ENCODE measurements at regions not wholly inside any gene's neighbourhood (a gene's known extent, or its start where the extent isn't known, plus 50 kb on each side); places are given as distances from the start of the nearest gene placed in this dataset.

DNA sequence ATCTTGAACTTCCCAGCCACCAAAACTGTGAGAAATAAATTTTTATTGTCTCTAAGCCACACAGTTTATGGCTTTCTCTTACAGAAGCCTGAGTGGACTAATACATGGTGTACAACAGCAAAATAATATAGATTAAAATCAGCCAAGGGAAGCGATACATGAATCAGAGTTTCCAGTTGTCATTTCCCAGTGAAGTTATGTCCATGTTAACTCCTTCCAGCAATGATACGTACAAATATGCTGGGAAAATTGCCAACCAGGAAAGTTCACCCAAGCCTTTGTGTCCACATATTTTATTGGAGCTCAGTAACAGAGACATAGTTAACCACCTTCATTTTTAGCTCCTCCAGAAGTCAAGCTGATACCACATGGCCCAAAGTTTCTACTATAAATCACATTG lies 280.9 kb upstream of the KCNMB2 start:
- CTCF ChIA-PET = no interaction called here
- H3K4me3 ChIP-seq (ENCODE audit: low read depth, low read length) = no peak overlapping the region
- POLR2A ChIA-PET = no interaction called here
- peak; percentile 29 for DNase-seq (ENCODE audit: low read depth, low spot score)
- TF ChIP-seq, protein P1, sequence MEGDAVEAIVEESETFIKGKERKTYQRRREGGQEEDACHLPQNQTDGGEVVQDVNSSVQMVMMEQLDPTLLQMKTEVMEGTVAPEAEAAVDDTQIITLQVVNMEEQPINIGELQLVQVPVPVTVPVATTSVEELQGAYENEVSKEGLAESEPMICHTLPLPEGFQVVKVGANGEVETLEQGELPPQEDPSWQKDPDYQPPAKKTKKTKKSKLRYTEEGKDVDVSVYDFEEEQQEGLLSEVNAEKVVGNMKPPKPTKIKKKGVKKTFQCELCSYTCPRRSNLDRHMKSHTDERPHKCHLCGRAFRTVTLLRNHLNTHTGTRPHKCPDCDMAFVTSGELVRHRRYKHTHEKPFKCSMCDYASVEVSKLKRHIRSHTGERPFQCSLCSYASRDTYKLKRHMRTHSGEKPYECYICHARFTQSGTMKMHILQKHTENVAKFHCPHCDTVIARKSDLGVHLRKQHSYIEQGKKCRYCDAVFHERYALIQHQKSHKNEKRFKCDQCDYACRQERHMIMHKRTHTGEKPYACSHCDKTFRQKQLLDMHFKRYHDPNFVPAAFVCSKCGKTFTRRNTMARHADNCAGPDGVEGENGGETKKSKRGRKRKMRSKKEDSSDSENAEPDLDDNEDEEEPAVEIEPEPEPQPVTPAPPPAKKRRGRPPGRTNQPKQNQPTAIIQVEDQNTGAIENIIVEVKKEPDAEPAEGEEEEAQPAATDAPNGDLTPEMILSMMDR (IDR thresholded peaks at IDR 0.05; ENCODE audit: insufficient read depth, low read length, missing control alignments) = no peak

DNA sequence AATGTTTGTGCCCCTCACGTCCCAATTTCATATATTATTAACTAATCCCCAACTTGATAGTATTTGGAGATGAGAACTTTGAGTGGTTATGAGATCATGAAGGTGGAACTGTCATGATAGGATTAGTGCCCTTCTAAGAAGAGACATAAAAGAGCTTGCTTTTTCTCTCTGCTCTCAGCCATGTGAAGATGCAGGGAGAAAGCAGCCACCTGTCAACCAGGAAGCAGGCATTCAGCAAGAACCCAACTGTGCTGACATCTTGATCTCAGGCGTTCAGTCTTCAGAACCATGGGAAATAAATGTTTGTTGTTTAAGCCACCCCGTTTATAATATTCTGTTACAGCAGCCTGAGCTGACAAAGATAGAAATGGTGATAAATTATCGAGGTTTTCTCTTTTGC lies 278.7 kb upstream of the KCNMB2 start:
- no peak for DNase-seq (ENCODE audit: low read depth, low spot score)
- POLR2A ChIA-PET = no interaction called here
- CTCF ChIA-PET = no interaction called here
- H3K4me3 ChIP-seq (ENCODE audit: low read depth, low read length) = no peak overlapping the region
- TF ChIP-seq, protein P1 (IDR thresholded peaks at IDR 0.05; ENCODE audit: insufficient read depth, low read length, missing control alignments) = no peak

DNA sequence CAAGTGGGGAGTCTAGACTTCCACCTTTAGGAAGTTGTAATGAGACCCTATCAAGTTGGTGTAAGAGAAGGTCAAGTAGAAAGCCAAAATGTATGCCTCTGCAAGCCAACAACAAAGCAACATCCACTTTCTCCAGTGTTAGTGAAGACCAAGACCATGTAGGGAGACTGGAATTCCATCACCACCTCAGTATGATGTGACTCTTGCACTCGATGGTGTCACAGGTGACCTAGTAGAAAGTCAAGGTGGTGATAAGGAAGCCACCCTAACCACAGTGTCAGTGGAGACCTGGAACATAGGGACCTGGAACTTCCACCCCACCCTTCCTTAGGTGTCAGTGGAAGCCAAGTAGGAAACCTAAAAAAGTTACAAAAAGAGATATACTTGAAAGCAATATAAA lies 278.1 kb upstream of the KCNMB2 start:
- no peak for DNase-seq (ENCODE audit: low read depth, low spot score)
- ChIA-PET CTCF (no interaction called here), POLR2A (no interaction called here)
- TF ChIP-seq, protein P1 (IDR thresholded peaks at IDR 0.05; ENCODE audit: insufficient read depth, low read length, missing control alignments) = no peak
- H3K4me3 ChIP-seq (ENCODE audit: low read depth, low read length) = no peak overlapping the region

DNA sequence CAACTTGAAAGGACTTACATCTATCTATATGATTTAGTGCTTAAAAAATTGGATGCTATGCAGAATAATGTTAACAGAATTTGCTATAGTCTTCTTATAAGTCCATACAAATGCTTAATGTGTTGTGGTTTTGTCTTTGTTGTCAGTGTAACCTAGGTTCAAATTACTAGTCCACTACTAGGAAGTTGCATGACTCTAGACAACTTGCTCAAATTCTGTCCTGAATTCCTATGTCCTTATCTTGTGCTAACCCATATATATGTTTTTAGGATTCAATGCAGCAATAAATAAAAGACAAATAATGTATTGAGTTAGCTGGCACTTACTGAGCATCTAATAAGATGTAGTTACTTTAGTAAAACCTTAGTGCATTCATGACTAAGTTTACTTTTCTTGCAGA lies 276.5 kb upstream of the KCNMB2 start:
- no peak for DNase-seq (ENCODE audit: low read depth, low spot score)
- POLR2A ChIA-PET = no interaction called here
- TF ChIP-seq, protein P1 (IDR thresholded peaks at IDR 0.05; ENCODE audit: insufficient read depth, low read length, missing control alignments) = no peak
- CTCF ChIA-PET = no interaction called here
- H3K4me3 ChIP-seq (ENCODE audit: low read depth, low read length) = no peak overlapping the region

DNA sequence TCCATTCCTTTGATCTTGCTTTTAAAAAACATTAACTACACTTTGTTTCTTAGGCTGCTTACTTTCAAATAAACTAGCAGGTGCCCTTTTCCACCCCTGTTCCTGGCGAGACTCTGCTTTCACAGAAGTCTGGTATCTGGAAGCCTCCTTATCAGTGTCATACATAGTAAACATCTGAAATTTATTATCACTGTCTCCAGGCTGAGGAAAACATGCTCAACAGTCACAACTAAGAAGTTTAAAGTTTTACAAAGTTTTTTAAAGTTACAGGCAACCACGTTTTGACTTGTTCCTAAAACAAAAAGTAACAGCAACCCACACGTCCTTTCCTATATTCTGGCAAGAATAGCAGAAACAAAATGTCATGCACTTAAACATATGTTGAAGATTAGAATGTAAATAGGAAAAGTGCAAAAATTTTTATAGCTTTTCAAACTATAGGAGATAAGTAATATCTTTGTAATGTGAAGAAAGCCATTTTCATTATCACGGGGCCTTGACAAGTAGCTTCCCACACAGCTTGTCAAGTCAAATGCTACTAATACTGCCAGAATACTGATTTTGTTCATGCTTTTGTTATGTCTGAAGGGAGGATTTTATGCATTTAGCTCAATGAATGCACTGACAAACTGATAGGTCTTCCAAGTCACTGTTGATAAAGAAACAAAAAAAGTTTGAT lies 275.2 kb upstream of the KCNMB2 start:
- POLR2A ChIA-PET = no interaction called here
- CTCF ChIA-PET = no interaction called here

DNA sequence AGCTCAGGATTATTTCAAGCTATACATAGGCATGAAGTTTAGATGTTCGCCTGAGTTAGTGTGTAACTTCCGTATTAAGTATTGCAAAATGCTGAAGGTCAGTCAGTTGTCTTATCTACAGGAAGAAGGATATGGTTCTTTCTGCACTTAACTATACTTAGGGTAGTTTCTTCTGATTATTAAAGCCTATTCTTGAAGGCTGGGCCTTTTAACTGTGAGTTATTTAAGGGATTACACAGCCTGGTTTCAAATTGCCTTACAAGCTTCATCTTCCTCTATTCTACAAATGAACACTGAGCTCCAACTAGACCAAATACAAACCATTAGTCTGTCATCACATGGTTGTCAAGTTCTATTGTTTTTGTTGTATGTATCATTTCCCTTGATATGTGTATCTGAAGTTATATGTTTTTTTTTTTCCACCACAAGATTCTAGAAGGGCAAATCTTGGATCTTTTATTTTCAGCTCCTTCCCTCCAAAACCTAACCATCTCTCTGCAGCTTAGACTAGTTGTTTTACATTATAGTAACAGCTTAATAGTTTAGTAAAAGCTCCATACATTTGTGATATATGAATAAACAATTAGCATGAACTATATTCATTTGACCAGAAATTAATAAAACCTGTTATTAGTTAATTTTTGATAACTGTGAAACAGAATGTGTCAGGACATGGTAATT lies 272.9 kb upstream of the KCNMB2 start:
- CTCF ChIA-PET = interaction anchor here (0.5 kb wide), 1 partner anchor 118 kb away, joined by 3 read pairs; no protein-coding TSS in a partner anchor
- POLR2A ChIA-PET = no interaction called here
- H3K4me3 ChIP-seq (ENCODE audit: low read depth, low read length) = no peak overlapping the region
- DNase-seq (ENCODE audit: low read depth, low spot score) = no peak
- TF ChIP-seq, protein P1 (IDR thresholded peaks at IDR 0.05; ENCODE audit: insufficient read depth, low read length, missing control alignments) = no peak

More for the DNA sequence above, 275.2 kb upstream of the KCNMB2 start:
- no peak overlapping the region for H3K4me3 ChIP-seq (ENCODE audit: low read depth, low read length)
- DNase-seq (ENCODE audit: low read depth, low spot score) = no peak
- TF ChIP-seq, protein P1 (IDR thresholded peaks at IDR 0.05; ENCODE audit: insufficient read depth, low read length, missing control alignments) = no peak

Measured in AG04449 (cell line).